GM12872 (cell line): ENCODE measurements at regions not wholly inside any gene's neighbourhood (a gene's known extent, or its start where the extent isn't known, plus 50 kb on each side); places are given as distances from the start of the nearest gene placed in this dataset.

ENCODE experiments used
- TF ChIP-seq, protein P1 (sequence below): IDR thresholded peaks from 3 replicates; pipeline ENCODE4 v1.5.1; 2011; ENCODE audit warnings: low read depth, mild to moderate bottlenecking, low read length, moderate library complexity; ENCODE audit not compliant: insufficient read depth

DNA sequence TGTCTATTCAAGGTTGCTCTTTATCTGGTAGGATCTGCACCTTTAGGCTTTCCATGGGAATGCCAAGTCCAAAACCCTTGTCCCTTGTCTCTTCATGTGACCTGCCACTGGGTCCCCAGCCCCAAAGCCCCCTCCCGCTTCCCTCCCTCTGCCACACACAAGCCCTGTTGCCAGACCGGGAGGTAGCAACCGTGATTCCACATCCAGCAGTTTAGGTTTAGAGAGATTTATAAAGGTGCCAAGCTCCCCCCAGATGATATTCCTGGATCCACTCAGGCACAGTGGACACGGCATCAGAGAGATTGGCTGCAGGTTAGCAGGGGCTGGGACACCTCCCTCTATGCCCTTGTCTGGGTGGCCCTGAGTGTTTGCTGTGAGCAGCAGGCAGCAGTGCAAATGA is 504.7 kb downstream of the CCDC171 start:
- TF ChIP-seq, protein P1, sequence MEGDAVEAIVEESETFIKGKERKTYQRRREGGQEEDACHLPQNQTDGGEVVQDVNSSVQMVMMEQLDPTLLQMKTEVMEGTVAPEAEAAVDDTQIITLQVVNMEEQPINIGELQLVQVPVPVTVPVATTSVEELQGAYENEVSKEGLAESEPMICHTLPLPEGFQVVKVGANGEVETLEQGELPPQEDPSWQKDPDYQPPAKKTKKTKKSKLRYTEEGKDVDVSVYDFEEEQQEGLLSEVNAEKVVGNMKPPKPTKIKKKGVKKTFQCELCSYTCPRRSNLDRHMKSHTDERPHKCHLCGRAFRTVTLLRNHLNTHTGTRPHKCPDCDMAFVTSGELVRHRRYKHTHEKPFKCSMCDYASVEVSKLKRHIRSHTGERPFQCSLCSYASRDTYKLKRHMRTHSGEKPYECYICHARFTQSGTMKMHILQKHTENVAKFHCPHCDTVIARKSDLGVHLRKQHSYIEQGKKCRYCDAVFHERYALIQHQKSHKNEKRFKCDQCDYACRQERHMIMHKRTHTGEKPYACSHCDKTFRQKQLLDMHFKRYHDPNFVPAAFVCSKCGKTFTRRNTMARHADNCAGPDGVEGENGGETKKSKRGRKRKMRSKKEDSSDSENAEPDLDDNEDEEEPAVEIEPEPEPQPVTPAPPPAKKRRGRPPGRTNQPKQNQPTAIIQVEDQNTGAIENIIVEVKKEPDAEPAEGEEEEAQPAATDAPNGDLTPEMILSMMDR = no peak

DNA sequence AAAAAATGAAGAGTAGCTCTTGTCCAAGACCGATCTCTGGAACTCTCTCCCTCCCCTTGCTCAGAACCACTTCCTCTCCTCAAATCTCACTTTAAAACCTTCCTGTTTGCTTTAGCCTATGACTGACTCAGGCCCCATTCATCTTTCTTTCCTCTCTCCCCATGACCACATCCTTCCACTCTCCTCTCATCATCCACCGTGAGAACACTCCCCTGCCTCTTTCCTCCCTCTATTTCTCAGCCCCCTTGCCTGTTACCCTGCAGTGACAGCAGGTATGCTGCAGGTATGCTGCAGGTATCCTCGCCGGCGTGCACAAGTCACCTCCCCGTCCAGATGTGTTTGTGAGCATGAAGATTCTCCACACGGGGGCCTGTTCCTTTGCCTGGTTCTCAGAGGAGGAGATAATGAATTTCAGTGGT is 505.3 kb downstream of the CCDC171 start:
- TF ChIP-seq, protein P1 = no peak

DNA sequence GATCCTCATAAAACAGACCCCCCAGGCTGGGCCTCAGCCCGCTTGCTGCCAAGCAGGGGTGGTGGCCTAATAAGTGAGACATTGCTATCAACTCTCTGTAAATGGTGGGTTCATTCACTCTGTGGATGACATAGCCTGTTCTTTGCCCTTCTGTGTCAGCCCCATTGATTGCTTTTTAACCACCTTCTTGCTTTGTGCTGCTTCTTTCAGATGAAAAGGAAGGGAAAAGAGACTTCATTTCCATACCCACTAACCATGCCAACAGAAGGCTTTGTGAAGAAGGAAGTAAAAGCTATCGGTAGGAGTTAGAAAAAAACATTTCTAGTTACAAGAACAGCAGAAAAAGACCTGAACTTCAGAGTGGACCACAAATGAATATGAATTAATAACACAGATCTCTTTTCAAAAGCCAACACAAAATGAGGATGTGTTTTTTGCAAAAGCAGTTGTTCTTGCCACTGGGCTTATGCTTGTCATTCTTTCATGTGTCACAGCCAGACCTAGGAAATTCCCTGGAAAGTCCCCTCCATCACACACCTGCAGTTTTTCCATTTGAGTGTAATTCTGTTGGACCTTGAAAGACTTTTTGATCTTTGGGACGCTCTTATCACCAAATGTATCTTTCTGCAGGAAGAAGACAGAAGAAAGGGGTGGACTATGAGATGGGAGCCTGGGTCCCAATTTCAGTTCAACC is 507.7 kb downstream of the CCDC171 start:
- TF ChIP-seq, protein P1 = no peak

DNA sequence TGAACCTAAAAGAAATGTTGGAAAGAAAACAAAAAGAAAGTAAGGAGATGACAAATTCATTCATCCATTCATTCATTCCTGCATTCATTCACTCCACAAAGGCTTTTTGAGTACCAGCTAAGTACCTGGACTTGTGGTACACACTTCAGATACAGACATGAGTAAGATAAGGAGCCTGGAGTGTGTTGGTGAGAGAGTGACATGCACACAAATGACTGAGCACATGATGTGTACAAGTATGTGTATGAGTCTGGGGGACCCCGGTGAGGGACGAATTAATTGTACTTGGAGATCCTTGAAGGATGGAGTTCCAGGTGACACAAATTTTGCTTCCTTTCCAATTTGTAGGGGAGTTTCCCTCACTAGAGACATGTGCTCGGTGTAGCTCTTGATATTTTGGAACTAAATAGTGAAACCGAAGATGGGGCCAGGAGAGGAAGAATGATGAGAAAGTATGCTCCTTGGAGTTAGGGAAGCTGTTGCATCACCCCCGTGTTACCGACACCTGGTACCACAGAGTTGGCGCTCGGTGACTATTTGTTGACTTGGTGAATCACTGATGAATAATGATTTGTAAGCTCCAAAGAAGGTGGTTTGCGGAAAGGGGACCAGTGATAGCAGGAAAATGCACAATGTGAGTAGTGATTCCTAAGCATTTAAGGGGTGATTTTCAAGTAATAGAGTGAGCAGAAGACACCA is 509.8 kb downstream of the CCDC171 start:
- TF ChIP-seq, protein P1 = no peak

DNA sequence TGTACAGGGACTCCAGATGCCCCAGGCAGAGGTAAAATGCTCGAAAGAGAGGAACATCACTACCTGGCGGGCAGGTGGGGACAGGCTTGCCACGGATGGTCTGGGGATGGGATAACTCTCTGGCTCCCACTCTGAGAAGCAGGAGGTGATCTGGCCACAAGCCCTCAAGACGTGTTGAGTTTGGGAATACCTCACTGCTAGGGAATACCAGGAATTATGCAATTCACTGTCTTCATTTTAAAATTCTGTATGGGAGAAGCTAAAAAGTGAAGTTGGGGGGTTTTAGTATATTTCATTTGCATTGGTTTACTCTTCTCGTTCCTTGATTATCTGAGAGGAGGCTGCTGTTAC is 510.4 kb downstream of the CCDC171 start:
- TF ChIP-seq, protein P1 = no peak

DNA sequence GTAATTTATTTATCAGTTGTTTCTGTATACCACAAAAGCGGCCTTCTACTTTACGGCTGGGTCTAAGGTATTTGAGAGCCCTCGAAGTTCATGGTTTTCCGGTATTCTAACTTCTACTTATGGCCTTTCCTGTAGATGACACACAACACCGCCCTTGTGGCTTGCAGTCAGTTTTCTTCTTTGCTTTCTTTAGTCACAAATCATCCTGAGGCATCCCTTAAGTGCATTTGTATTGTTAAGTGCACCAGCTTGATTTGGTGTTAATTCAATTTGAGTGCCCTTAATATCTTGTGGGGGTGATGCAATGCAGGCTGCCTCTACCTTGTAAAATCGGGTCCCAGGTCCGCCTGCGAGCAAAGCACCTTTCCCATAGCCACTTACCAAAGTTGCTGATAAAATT is 511.9 kb downstream of the CCDC171 start:
- TF ChIP-seq, protein P1 = no peak

DNA sequence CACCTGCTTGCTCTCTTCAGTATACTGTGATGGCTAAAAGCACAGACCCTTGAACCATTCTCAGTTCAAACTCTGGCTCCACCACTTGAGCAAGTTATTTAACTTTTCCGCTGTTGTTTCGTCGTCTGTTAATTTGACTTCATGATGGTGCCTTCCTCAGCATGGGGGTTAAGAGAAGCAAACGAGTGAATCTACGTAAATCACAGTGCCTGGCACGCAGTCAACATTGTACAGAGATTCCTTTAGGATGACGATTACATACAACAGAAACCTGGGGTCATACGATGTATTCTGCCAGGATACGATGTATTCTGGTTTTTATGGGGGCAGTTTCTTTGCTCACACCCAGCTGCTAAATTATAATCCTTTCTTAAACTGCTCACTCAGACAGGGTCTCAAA is 515.6 kb downstream of the CCDC171 start:
- TF ChIP-seq, protein P1 = no peak
